Prostate gland (tissue), 2 donors: ENCODE measurements at regions not wholly inside any gene's neighbourhood (a gene's known extent, or its start where the extent isn't known, plus 50 kb on each side); places are given as distances from the start of the nearest gene placed in this dataset.

Experiments
- DNase-seq: peaks from one replicate; pipeline ENCODE4 v3.0.0-alpha.2; 2019; ENCODE audit warnings: low spot score
- H3K27ac ChIP-seq, 2 donors: fragments of 200-600 bp; sonication (generic); 2 replicates each; pipeline ENCODE4 v1.5.1; 2017 to 2019
- H3K27me3 ChIP-seq: fragments of 200-600 bp; sonication (generic); replicated peaks from 2 replicates; pipeline ENCODE4 v1.5.1; 2019; ENCODE audit not compliant: insufficient read depth
- H3K36me3 ChIP-seq, 2 donors: fragments of 200-600 bp; sonication (generic); 1 replicate in 1 of 2; 2 replicates in 1 of 2; pipeline versions ENCODE4 v1.5.1 to v1.8.1; 2017 to 2019
- H3K4me1 ChIP-seq: fragments of 200-600 bp; sonication (generic); replicated peaks from 2 replicates; pipeline ENCODE4 v1.5.1; 2019
- H3K4me3 ChIP-seq, 2 donors: fragments of 200-600 bp; sonication (generic); 2 replicates each; pipeline ENCODE4 v1.5.1; 2017 to 2019
- H3K9me3 ChIP-seq: fragments of 200-600 bp; sonication (generic); 2 replicates; pipeline ENCODE4 v1.5.1; 2017
- CTCF ChIP-seq, 4 experiments: fragments of 200-600 bp in 2 of 4; fragments of 450-650 bp in 2 of 4; sonication (generic) in 2 of 4; IDR thresholded peaks; 1 replicate in 3 of 4; 2 replicates in 1 of 4; pipeline ENCODE4 v1.5.1; 2016 to 2019; ENCODE audit warnings: antibody characterized with exemption in 4 of 4, mild to moderate bottlenecking in 2 of 4, moderate library complexity in 2 of 4
- POLR2A ChIP-seq: fragments of 450-650 bp; IDR thresholded peaks from one replicate; pipeline ENCODE4 v1.6.1; 2016; ENCODE audit warnings: antibody characterized with exemption, mild to moderate bottlenecking
- POLR2AphosphoS5 ChIP-seq: sonication (generic); formaldehyde crosslinking; IDR thresholded peaks from one replicate; pipeline ENCODE4 v1.6.1; 2017; ENCODE audit warnings: antibody characterized with exemption
- WGBS: methylation state at CpG from one replicate; pipeline ENCODE4 v1.1.5; 2018; 5-methylcytosine and 5-hydroxymethylcytosine counted together
- intact Hi-C: fragments of 100-400 bp; cut with DNase I; formaldehyde crosslinking; loops from one replicate; pipeline ENCODE4 v1.14.2; 2022

DNA sequence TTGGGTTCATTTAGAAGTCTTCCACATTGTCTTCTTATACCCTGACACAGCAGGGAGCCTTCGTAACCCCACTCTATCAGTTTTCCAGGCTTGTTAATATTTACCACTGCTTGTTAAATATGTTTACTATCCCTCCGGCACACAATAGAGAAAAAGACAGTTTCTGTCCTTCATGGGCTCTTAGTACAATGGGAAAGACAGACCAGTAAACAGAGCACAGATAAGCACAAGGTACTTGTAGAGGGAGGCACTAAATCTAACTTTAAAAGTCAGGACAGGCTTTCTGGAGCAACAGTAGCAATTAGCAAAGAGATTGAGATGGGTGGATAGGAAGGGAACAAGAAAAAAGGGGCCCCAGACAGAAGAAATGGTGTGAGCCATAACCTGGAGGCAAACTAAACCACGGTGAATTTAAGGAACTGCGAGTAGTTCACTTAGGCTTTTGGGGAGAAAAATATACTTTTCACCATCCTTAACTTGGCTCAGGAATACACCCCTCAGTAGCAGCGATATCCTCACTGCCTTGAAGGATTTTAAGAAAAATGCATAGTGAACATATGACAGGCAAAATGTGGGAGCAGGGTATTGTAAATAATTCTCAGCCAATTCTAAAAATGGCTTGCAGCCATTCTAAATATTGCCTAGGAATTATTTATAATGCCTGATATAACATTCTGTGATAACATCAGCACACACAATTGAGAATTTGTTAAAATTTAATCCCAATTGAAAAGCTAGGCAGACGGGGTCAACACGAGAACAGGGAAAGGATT lies 383.7 kb downstream of the CDH2 start:
- H3K36me3 ChIP-seq, result no peaks in the 10 kb centered on the region
- intact Hi-C loops, result no loop called here
- no peak overlapping the region for H3K4me3 ChIP-seq
- WGBS, result 52% methylated on average over 7 of the region's 7 CpGs
- no peak overlapping the region for H3K27ac ChIP-seq
- H3K4me1 ChIP-seq, result no peaks in the 10 kb centered on the region
- H3K27me3 ChIP-seq, result no peaks in the 10 kb centered on the region
- TF ChIP-seq POLR2A (no peak), CTCF (IDR thresholded peaks at IDR 0.05) (no peak), POLR2AphosphoS5 (no peak)
- H3K9me3 ChIP-seq, result no peaks in the 10 kb centered on the region
- DNase-seq, result no peak

DNA sequence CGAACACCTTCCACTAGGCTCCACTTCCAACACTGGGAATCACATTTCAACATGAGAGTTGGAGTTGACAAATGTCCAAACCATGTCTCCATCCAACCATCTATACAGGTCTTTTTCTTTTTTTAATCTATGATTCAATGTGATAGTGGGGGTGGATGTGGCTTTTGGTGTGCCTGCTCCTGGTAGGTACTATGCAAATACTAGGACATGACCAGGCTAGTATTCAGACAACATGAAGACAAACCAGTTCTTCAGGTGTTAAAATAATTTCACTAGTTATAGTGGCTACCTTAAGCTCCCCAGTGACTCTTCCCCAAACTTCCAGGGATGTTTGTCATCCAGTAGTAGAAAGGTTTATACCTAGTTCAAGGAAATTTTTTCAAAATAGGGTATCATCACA lies 387.5 kb downstream of the CDH2 start:
- Histone ChIP-seq H3K27ac (no peak overlapping the region), H3K9me3 (no peaks in the 10 kb centered on the region), H3K27me3 (no peaks in the 10 kb centered on the region), H3K36me3 (no peaks in the 10 kb centered on the region), H3K4me3 (no peak overlapping the region), H3K4me1 (no peaks in the 10 kb centered on the region)
- no peak for DNase-seq
- no peak for TF ChIP-seq CTCF (IDR thresholded peaks at IDR 0.05)
- no peak for TF ChIP-seq POLR2AphosphoS5
- no peak for TF ChIP-seq POLR2A
- intact Hi-C loops, result no loop called here
- 73% methylated on average over 1 of the region's 1 CpG for WGBS

DNA sequence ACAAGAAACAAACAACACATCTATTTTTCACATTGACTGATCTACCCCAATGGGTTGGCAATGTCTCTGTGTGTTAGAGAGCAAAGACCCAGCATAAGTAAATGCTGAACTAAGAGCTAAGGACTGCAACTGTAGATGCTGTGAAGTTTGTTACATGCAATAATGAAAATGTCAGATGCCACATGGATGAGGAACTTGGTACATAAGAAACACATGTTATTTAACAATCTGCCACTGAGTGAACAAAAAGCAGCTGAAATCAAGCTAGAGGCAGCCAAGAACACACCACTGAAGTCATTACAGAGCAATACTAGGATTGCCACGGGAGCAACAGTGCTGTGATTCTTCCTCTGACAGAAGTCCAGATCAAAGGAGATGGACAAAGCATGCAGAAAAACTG lies 389.4 kb downstream of the CDH2 start:
- Histone ChIP-seq H3K4me3 (no peak overlapping the region), H3K27me3 (no peaks in the 10 kb centered on the region), H3K9me3 (no peaks in the 10 kb centered on the region), H3K27ac (no peak overlapping the region), H3K36me3 (no peaks in the 10 kb centered on the region), H3K4me1 (no peaks in the 10 kb centered on the region)
- intact Hi-C loops, result no loop called here
- no peak for TF ChIP-seq CTCF (IDR thresholded peaks at IDR 0.05)
- TF ChIP-seq POLR2A, result no peak
- no peak for TF ChIP-seq POLR2AphosphoS5
- WGBS, result 40% methylated on average over 1 of the region's 1 CpG
- no peak for DNase-seq

- no peaks in the 10 kb centered on the region for H3K27me3 ChIP-seq
- TF ChIP-seq POLR2AphosphoS5 (no peak), POLR2A (no peak), CTCF (IDR thresholded peaks at IDR 0.05) (no peak)
- intact Hi-C loops, result no loop called here
- H3K27ac ChIP-seq, result no peak overlapping the region
- 87% methylated on average over 16 of the region's 16 CpGs for WGBS
- H3K4me3 ChIP-seq, result no peak overlapping the region
- H3K36me3 ChIP-seq, result no peaks in the 10 kb centered on the region
- H3K9me3 ChIP-seq, result no peaks in the 10 kb centered on the region
- H3K4me1 ChIP-seq, result no peaks in the 10 kb centered on the region
- no peak for DNase-seq
These were observed 391.0 kb downstream of the CDH2 start for GRCh38 chr18:27785815-27786471.
